Endothelial cell of umbilical vein (primary cell): ENCODE measurements at regions not wholly inside any gene's neighbourhood (a gene's known extent, or its start where the extent isn't known, plus 50 kb on each side); places are given as distances from the start of the nearest gene placed in this dataset.

Experiments
- BruUV-seq: library from RNA; stranded (reverse); fragments of 400-500 nt; replicated peaks from 2 replicates; lab custom pipeline; 2021; lab: Mats Ljungman, UMichigan
- CTCF ChIA-PET: fragments of 300-600, 350-600 bp; sonication (Branson Sonifier 250); formaldehyde crosslinking; loops from one replicate; lab custom pipeline; 2021; ENCODE audit warnings: antibody characterized with exemption, inconsistent platforms; lab: Charles Lee
- POLR2A ChIA-PET: fragments of 300-600, 350-600 bp; sonication (Branson Sonifier 250); formaldehyde crosslinking; loops from one replicate; lab custom pipeline; 2021; ENCODE audit warnings: antibody characterized with exemption, inconsistent platforms; lab: Charles Lee
- DNase-seq: peaks from one replicate; pipeline ENCODE4 v3.0.0-alpha.2; 2011; ENCODE audit warnings: low read depth, low spot score
- FAIRE-seq: peaks from 2 replicates; lab custom pipeline; 2011; peaks lifted over from hg19 to GRCh38; lab: Jason Lieb, UNC
- H2AFZ ChIP-seq: 2 replicates; pipeline ENCODE4 v1.6.0; 2012; ENCODE audit warnings: low read depth, low read length, control low read depth, inconsistent platforms
- H3K27ac ChIP-seq: 2 replicates; pipeline ENCODE4 v1.5.1; 2011; ENCODE audit warnings: low read depth, mild to moderate bottlenecking, control low read depth, low read length, moderate library complexity; ENCODE audit not compliant: insufficient read depth
- H3K27me3 ChIP-seq, 2 experiments: 2 replicates each; pipeline versions ENCODE4 v1.6.0 to v1.6.1; 2011; ENCODE audit warnings: low read length in 2 of 2, mixed read lengths in 1 of 2; ENCODE audit not compliant: control insufficient read depth in 2 of 2, insufficient read depth in 2 of 2
- H3K36me3 ChIP-seq, 2 experiments: 2 replicates in 1 of 2; 3 replicates in 1 of 2; pipeline ENCODE4 v1.5.1; 2011; ENCODE audit warnings: low read length in 2 of 2, mild to moderate bottlenecking in 1 of 2, moderate library complexity in 1 of 2; ENCODE audit not compliant: control insufficient read depth in 2 of 2, insufficient read depth in 2 of 2; ENCODE audit errors: extremely low read depth in 1 of 2
- H3K4me1 ChIP-seq: 3 replicates; pipeline ENCODE4 v1.5.1; 2011; ENCODE audit warnings: mild to moderate bottlenecking, low read length; ENCODE audit not compliant: control insufficient read depth, insufficient read depth; ENCODE audit errors: extremely low read depth
- H3K4me2 ChIP-seq: 2 replicates; pipeline ENCODE4 v1.6.1; 2011; ENCODE audit warnings: low read length, control low read depth, mixed read lengths; ENCODE audit not compliant: insufficient read depth
- H3K4me3 ChIP-seq, 3 experiments: fragments of 200-600 bp in 1 of 3; sonication (generic), shearing (Covaris generic) in 1 of 3; replicated peaks in 1 of 3; 2 replicates each; pipeline ENCODE4 v1.5.1; 2011 to 2016; ENCODE audit warnings: control low read depth in 3 of 3, low read length in 3 of 3, mild to moderate bottlenecking in 2 of 3, inconsistent platforms in 1 of 3, low read depth in 1 of 3, moderate library complexity in 1 of 3; ENCODE audit not compliant: insufficient read depth in 1 of 3
- H3K79me2 ChIP-seq: 2 replicates; pipeline ENCODE4 v1.6.0; 2012; ENCODE audit warnings: low read length, inconsistent platforms; ENCODE audit not compliant: control insufficient read depth, insufficient read depth
- H3K9ac ChIP-seq: replicated peaks from 2 replicates; pipeline ENCODE3; 2011; ENCODE audit warnings: low read length, control low read depth; ENCODE audit not compliant: insufficient read depth; ENCODE audit errors: extremely low read depth
- H3K9me1 ChIP-seq: replicated peaks from 3 replicates; pipeline ENCODE4 v1.6.0; 2011; ENCODE audit warnings: mild to moderate bottlenecking, low read length; ENCODE audit not compliant: control insufficient read depth, insufficient read depth; ENCODE audit errors: extremely low read depth
- H3K9me3 ChIP-seq: replicated peaks from 2 replicates; pipeline ENCODE4 v1.5.1; 2012; ENCODE audit warnings: low read length, inconsistent platforms; ENCODE audit not compliant: control insufficient read depth, insufficient read depth
- H4K20me1 ChIP-seq: replicated peaks from 2 replicates; pipeline ENCODE3; 2011; ENCODE audit warnings: mild to moderate bottlenecking, low read length; ENCODE audit not compliant: control insufficient read depth, insufficient read depth; ENCODE audit errors: extremely low read depth
- CTCF ChIP-seq, 2 donors: IDR thresholded peaks; 1 replicate in 1 of 2; 2 replicates in 1 of 2; pipeline ENCODE4 v1.5.1; 2011; ENCODE audit warnings: low read length in 2 of 2, mild to moderate bottlenecking in 2 of 2, moderate library complexity in 2 of 2, control low read depth in 1 of 2, inconsistent platforms in 1 of 2, low read depth in 1 of 2; ENCODE audit not compliant: insufficient read depth in 1 of 2; ENCODE audit errors: extremely low read depth in 1 of 2
- EZH2 ChIP-seq: IDR thresholded peaks from 2 replicates; pipeline ENCODE4 v1.6.1; 2012; ENCODE audit warnings: borderline replicate concordance, low read depth, mild to moderate bottlenecking, moderate library complexity, low read length, inconsistent platforms; ENCODE audit not compliant: severe bottlenecking
- FOS ChIP-seq: IDR thresholded peaks from 2 replicates; pipeline ENCODE4 v1.6.1; 2011; ENCODE audit warnings: mild to moderate bottlenecking, low read length, moderate library complexity, borderline replicate concordance; ENCODE audit not compliant: insufficient read depth
- GATA2 ChIP-seq: IDR thresholded peaks from 2 replicates; pipeline ENCODE4 v1.7.0; 2011; ENCODE audit warnings: low read depth, mild to moderate bottlenecking, moderate library complexity, mixed read lengths, low read length; ENCODE audit not compliant: insufficient read length, insufficient read depth
- JUN ChIP-seq: IDR thresholded peaks from 2 replicates; pipeline ENCODE4 v1.6.1; 2011; ENCODE audit warnings: borderline replicate concordance, low read depth; ENCODE audit not compliant: insufficient read length, insufficient read depth
- MAX ChIP-seq: IDR thresholded peaks from 2 replicates; pipeline ENCODE4 v1.6.1; 2011; ENCODE audit not compliant: insufficient read depth, insufficient read length
- MYC ChIP-seq: IDR thresholded peaks from one replicate; pipeline ENCODE4 v1.6.1; 2011; ENCODE audit warnings: mild to moderate bottlenecking, low read depth, low read length
- POLR2A ChIP-seq: IDR thresholded peaks from 2 replicates; pipeline ENCODE4 v1.6.1; 2012; ENCODE audit warnings: low read depth, mild to moderate bottlenecking, control low read depth, low read length
- POLR2AphosphoS5 ChIP-seq: IDR thresholded peaks from 2 replicates; pipeline ENCODE4 v1.6.1; 2012; ENCODE audit warnings: low read depth, mild to moderate bottlenecking, control low read depth, low read length, moderate library complexity; ENCODE audit not compliant: insufficient read depth
- dilution Hi-C: fragments of 300-500 bp; cut with MboI; formaldehyde crosslinking; loops from one replicate; pipeline ENCODE4 v1.15.0; 2019; ENCODE audit warnings: low sequenced_read_pairs; ENCODE audit not compliant: extremely low pct_ligation_motif_present
- intact Hi-C: fragments of 100-400 bp; cut with micrococcal nuclease; formaldehyde crosslinking; loops from one replicate; pipeline ENCODE4 v1.10.0; 2022

- Histone ChIP-seq H3K9ac (no peak overlapping the region), H3K9me3 (no peaks in the 10 kb centered on the region), H3K27ac (no peak overlapping the region), H3K79me2 (no peaks in the 10 kb centered on the region), H3K4me3 (no peak overlapping the region), H4K20me1 (no peaks in the 10 kb centered on the region), H3K4me1 (no peaks in the 10 kb centered on the region), H3K36me3 (no peaks in the 10 kb centered on the region), H2AFZ (no peak overlapping the region), H3K27me3 (no peaks in the 10 kb centered on the region), H3K9me1 (no peaks in the 10 kb centered on the region), H3K4me2 (no peak overlapping the region)
- FAIRE-seq (no peak), DNase-seq (no peak)
- BruUV-seq: no TSS peak
- intact Hi-C loops: no loop called here
- POLR2A ChIA-PET: no interaction called here
- TF ChIP-seq MAX: no peak
- no peak for TF ChIP-seq EZH2
- TF ChIP-seq JUN: no peak
- TF ChIP-seq POLR2AphosphoS5: no peak
- TF ChIP-seq CTCF (IDR thresholded peaks at IDR 0.05; ENCODE audit: extremely low read depth in 1 of 2, insufficient read depth in 1 of 2, low read depth in 1 of 2, low read length in 2 of 2): no peak
- dilution Hi-C loops: no loop called here
- CTCF ChIA-PET: no interaction called here
Measured at GRCh38 chr1:188889166-188889565, 1588.5 kb downstream of the BRINP3 start.

- FAIRE-seq (no peak), DNase-seq (no peak)
- Histone ChIP-seq H3K9me1 (no peaks in the 10 kb centered on the region), H4K20me1 (no peaks in the 10 kb centered on the region), H3K27me3 (no peaks in the 10 kb centered on the region), H3K4me3 (no peak overlapping the region), H3K9ac (no peak overlapping the region), H2AFZ (no peak overlapping the region), H3K4me1 (no peaks in the 10 kb centered on the region), H3K4me2 (no peak overlapping the region), H3K9me3 (no peaks in the 10 kb centered on the region), H3K36me3 (no peaks in the 10 kb centered on the region), H3K27ac (no peak overlapping the region), H3K79me2 (no peaks in the 10 kb centered on the region)
- dilution Hi-C loops (no loop called here), intact Hi-C loops (no loop called here)
- CTCF ChIA-PET: no interaction called here
- TF ChIP-seq CTCF (IDR thresholded peaks at IDR 0.05; ENCODE audit: extremely low read depth in 1 of 2, insufficient read depth in 1 of 2, low read depth in 1 of 2, low read length in 2 of 2) (no peak), EZH2 (no peak), FOS (no peak), MAX (no peak), POLR2AphosphoS5 (no peak), GATA2 (no peak), MYC (no peak), POLR2A (no peak), JUN (no peak)
- no TSS peak for BruUV-seq
- POLR2A ChIA-PET: no interaction called here
Measured at GRCh38 chr1:188891958-188892357, 1585.7 kb downstream of the BRINP3 start.
